ENCODE measurements at regions not wholly inside any gene's neighbourhood (a gene's known extent, or its start where the extent isn't known, plus 50 kb on each side); places are given as distances from the start of the nearest gene placed in this dataset.

DNA sequence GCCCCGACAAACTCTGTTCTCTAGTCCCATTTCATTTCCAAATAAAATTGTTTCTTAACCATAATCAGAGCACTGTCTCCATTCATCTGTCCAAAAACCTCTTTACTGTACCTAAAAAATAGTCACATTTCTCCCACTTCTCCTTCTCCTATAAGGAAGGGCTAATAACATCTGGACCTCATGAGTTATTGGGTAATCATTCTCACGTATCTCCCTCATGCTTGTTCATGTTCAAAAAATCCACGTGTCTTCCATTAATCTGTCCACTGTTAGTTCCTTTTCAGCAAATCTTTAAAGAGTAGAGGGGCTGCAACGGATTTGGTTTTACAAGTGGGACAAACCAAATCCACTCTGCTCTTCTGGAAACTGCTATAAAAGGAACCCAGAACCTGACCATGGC lies 1418.8 kb downstream of the MRPL39 start:
- H3K4me2 ChIP-seq (ENCODE audit: low read length): no peak overlapping the region
- no peaks in the 10 kb centered on the region for H3K36me3 ChIP-seq (ENCODE audit: control insufficient read depth in 1 of 2, insufficient read depth in 2 of 2, low read length in 2 of 2)
- no peak overlapping the region for H4K91ac ChIP-seq (ENCODE audit: low read depth, low read length)
- H3K4me1 ChIP-seq (ENCODE audit: control insufficient read depth in 1 of 2, insufficient read depth in 2 of 2, low read length in 2 of 2): no peaks in the 10 kb centered on the region
- no peak overlapping the region for H4K12ac ChIP-seq (ENCODE audit: low read depth, low read length)
- H2BK12ac ChIP-seq (ENCODE audit: low read length): no peak overlapping the region
- no peaks in the 10 kb centered on the region for H3K79me1 ChIP-seq (ENCODE audit: low read length)
- H2BK120ac ChIP-seq (ENCODE audit: insufficient read depth, low read length, poor library complexity): no peak overlapping the region
- no peak overlapping the region for H2BK5ac ChIP-seq (ENCODE audit: low read depth, low read length, poor library complexity)
- no peak overlapping the region for H3K23ac ChIP-seq (ENCODE audit: low read length)
- no peak overlapping the region for H3K14ac ChIP-seq (ENCODE audit: low read length)
- H3K4ac ChIP-seq (ENCODE audit: low read depth, low read length): no peak overlapping the region
- no peak overlapping the region for H2AFZ ChIP-seq (ENCODE audit: insufficient read depth, low read length, poor library complexity)
- H3K4me3 ChIP-seq (ENCODE audit: low read depth, low read length): no peak overlapping the region
- no peaks in the 10 kb centered on the region for H3K79me2 ChIP-seq (ENCODE audit: control insufficient read depth, insufficient read depth, low read length, poor library complexity)
- no CpG with 5 or more reads among the region's 4 CpGs for WGBS (ENCODE audit: extremely low coverage, insufficient coverage, insufficient read length)
- no peak overlapping the region for H3K27ac ChIP-seq (ENCODE audit: low read depth, low read length)
- H2AK5ac ChIP-seq (ENCODE audit: low read length): no peak overlapping the region
- no peaks in the 10 kb centered on the region for H3K27me3 ChIP-seq (ENCODE audit: insufficient read depth, low read length)
- no peak for DNase-seq
- H3K9ac ChIP-seq (ENCODE audit: low read length): no peak overlapping the region
- H3K18ac ChIP-seq (ENCODE audit: low read length): no peak overlapping the region
- no peak overlapping the region for H4K8ac ChIP-seq (ENCODE audit: low read depth, low read length)
- H3K9me3 ChIP-seq (ENCODE audit: insufficient read depth, low read depth, low read length): no peaks in the 10 kb centered on the region

DNA sequence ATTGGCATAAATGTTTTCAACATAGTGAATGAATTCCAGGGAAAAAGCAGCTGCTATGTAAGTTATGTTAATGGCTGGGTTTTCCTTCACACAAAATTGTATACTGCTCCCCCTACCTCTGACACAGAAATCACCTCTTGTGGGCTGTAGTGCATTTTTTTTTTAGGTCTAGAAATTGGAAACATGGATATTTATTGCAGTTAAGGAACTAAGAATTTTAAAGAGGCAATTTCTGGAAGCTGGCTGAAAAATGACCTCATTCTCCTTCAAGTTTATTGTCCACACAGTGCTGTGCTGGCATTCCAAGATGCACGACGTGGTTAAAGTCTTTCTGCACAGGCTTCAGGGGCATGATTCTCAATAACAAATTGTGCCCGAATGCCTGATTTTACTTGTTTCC lies 1424.2 kb downstream of the MRPL39 start:
- H2BK5ac ChIP-seq (ENCODE audit: low read depth, low read length, poor library complexity): no peak overlapping the region
- no peak overlapping the region for H3K9ac ChIP-seq (ENCODE audit: low read length)
- no peaks in the 10 kb centered on the region for H3K27me3 ChIP-seq (ENCODE audit: insufficient read depth, low read length)
- H3K4me1 ChIP-seq (ENCODE audit: control insufficient read depth in 1 of 2, insufficient read depth in 2 of 2, low read length in 2 of 2): no peaks in the 10 kb centered on the region
- DNase-seq: no peak
- H3K4me3 ChIP-seq (ENCODE audit: low read depth, low read length): no peak overlapping the region
- no peak overlapping the region for H3K23ac ChIP-seq (ENCODE audit: low read length)
- H4K8ac ChIP-seq (ENCODE audit: low read depth, low read length): no peak overlapping the region
- H3K79me2 ChIP-seq (ENCODE audit: control insufficient read depth, insufficient read depth, low read length, poor library complexity): no peaks in the 10 kb centered on the region
- WGBS (ENCODE audit: extremely low coverage, insufficient coverage, insufficient read length): no CpG with 5 or more reads among the region's 3 CpGs
- H3K79me1 ChIP-seq (ENCODE audit: low read length): no peaks in the 10 kb centered on the region
- no peak overlapping the region for H3K27ac ChIP-seq (ENCODE audit: low read depth, low read length)
- H3K18ac ChIP-seq (ENCODE audit: low read length): no peak overlapping the region
- H2AFZ ChIP-seq (ENCODE audit: insufficient read depth, low read length, poor library complexity): no peak overlapping the region
- no peaks in the 10 kb centered on the region for H3K9me3 ChIP-seq (ENCODE audit: insufficient read depth, low read depth, low read length)
- no peak overlapping the region for H2BK120ac ChIP-seq (ENCODE audit: insufficient read depth, low read length, poor library complexity)
- H3K4me2 ChIP-seq (ENCODE audit: low read length): no peak overlapping the region
- H3K4ac ChIP-seq (ENCODE audit: low read depth, low read length): no peak overlapping the region
- no peak overlapping the region for H2BK12ac ChIP-seq (ENCODE audit: low read length)
- no peak overlapping the region for H2AK5ac ChIP-seq (ENCODE audit: low read length)
- no peaks in the 10 kb centered on the region for H3K36me3 ChIP-seq (ENCODE audit: control insufficient read depth in 1 of 2, insufficient read depth in 2 of 2, low read length in 2 of 2)
- no peak overlapping the region for H4K12ac ChIP-seq (ENCODE audit: low read depth, low read length)
- H4K91ac ChIP-seq (ENCODE audit: low read depth, low read length): no peak overlapping the region
- no peak overlapping the region for H3K14ac ChIP-seq (ENCODE audit: low read length)

DNA sequence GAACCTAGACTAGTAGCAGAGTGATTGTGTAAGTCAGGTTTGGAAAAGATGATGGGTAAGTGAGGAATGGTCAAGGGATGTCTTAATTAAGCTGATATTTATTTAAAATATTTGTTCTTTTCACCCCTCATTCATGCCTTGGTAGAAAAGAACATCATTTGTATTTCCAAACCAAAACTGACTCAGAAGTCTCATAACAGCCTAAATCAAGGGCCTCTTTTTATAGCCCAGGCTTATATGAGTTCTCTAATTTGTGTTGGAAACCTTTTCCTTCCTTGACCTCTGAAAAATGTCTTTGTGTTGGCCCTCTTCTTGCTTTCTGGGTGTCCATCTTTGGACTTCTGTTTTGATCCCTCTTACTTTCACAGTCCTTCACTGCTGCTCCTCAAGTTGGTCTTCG lies 1428.2 kb downstream of the MRPL39 start:
- H3K9ac ChIP-seq (ENCODE audit: low read length): no peak overlapping the region
- H3K18ac ChIP-seq (ENCODE audit: low read length): no peak overlapping the region
- H3K36me3 ChIP-seq (ENCODE audit: control insufficient read depth in 1 of 2, insufficient read depth in 2 of 2, low read length in 2 of 2): no peaks in the 10 kb centered on the region
- no peak overlapping the region for H2BK120ac ChIP-seq (ENCODE audit: insufficient read depth, low read length, poor library complexity)
- no peak overlapping the region for H4K12ac ChIP-seq (ENCODE audit: low read depth, low read length)
- H3K4ac ChIP-seq (ENCODE audit: low read depth, low read length): no peak overlapping the region
- H2BK12ac ChIP-seq (ENCODE audit: low read length): no peak overlapping the region
- H3K4me3 ChIP-seq (ENCODE audit: low read depth, low read length): no peak overlapping the region
- WGBS (ENCODE audit: extremely low coverage, insufficient coverage, insufficient read length): no CpG with 5 or more reads among the region's 1 CpG
- H4K8ac ChIP-seq (ENCODE audit: low read depth, low read length): no peak overlapping the region
- no peak overlapping the region for H4K91ac ChIP-seq (ENCODE audit: low read depth, low read length)
- no peak overlapping the region for H3K27ac ChIP-seq (ENCODE audit: low read depth, low read length)
- H3K79me1 ChIP-seq (ENCODE audit: low read length): no peaks in the 10 kb centered on the region
- H2BK5ac ChIP-seq (ENCODE audit: low read depth, low read length, poor library complexity): no peak overlapping the region
- H3K14ac ChIP-seq (ENCODE audit: low read length): no peak overlapping the region
- no peaks in the 10 kb centered on the region for H3K27me3 ChIP-seq (ENCODE audit: insufficient read depth, low read length)
- no peaks in the 10 kb centered on the region for H3K4me1 ChIP-seq (ENCODE audit: control insufficient read depth in 1 of 2, insufficient read depth in 2 of 2, low read length in 2 of 2)
- no peak overlapping the region for H3K23ac ChIP-seq (ENCODE audit: low read length)
- H3K9me3 ChIP-seq (ENCODE audit: insufficient read depth, low read depth, low read length): no peaks in the 10 kb centered on the region
- no peak overlapping the region for H3K4me2 ChIP-seq (ENCODE audit: low read length)
- H2AFZ ChIP-seq (ENCODE audit: insufficient read depth, low read length, poor library complexity): no peak overlapping the region
- no peak overlapping the region for H2AK5ac ChIP-seq (ENCODE audit: low read length)
- DNase-seq: no peak
- no peaks in the 10 kb centered on the region for H3K79me2 ChIP-seq (ENCODE audit: control insufficient read depth, insufficient read depth, low read length, poor library complexity)

DNA sequence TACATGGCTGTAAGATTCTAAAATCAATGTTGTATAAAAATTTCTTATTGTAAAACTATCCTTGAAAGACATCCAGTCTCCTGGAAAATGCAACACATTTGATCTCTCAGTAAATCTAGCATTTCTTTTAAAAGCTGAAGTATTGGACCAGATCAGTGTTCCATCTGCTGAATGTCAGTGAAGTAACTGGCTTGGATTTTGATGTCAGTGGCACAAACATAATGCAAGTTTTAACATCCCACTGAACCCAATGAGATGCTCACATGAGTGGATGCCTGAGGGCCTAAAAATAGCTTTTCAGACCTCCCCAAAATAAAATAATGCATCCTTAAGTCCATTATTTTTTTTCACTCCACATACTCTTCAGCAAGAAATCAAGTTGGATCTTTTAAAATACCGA lies 1432.2 kb downstream of the MRPL39 start:
- Histone ChIP-seq H3K4ac (ENCODE audit: low read depth, low read length) (no peak overlapping the region), H3K79me2 (ENCODE audit: control insufficient read depth, insufficient read depth, low read length, poor library complexity) (no peaks in the 10 kb centered on the region), H2AFZ (ENCODE audit: insufficient read depth, low read length, poor library complexity) (no peak overlapping the region), H2BK12ac (ENCODE audit: low read length) (no peak overlapping the region), H3K9me3 (ENCODE audit: insufficient read depth, low read depth, low read length) (no peaks in the 10 kb centered on the region), H4K8ac (ENCODE audit: low read depth, low read length) (no peak overlapping the region), H4K12ac (ENCODE audit: low read depth, low read length) (no peak overlapping the region), H3K27me3 (ENCODE audit: insufficient read depth, low read length) (no peaks in the 10 kb centered on the region), H3K14ac (ENCODE audit: low read length) (no peak overlapping the region), H3K18ac (ENCODE audit: low read length) (no peak overlapping the region), H3K4me2 (ENCODE audit: low read length) (no peak overlapping the region), H3K4me3 (ENCODE audit: low read depth, low read length) (no peak overlapping the region), H2BK5ac (ENCODE audit: low read depth, low read length, poor library complexity) (no peak overlapping the region), H3K4me1 (ENCODE audit: control insufficient read depth in 1 of 2, insufficient read depth in 2 of 2, low read length in 2 of 2) (no peaks in the 10 kb centered on the region), H3K9ac (ENCODE audit: low read length) (no peak overlapping the region), H3K23ac (ENCODE audit: low read length) (no peak overlapping the region), H3K27ac (ENCODE audit: low read depth, low read length) (no peak overlapping the region), H2BK120ac (ENCODE audit: insufficient read depth, low read length, poor library complexity) (no peak overlapping the region), H2AK5ac (ENCODE audit: low read length) (no peak overlapping the region), H4K91ac (ENCODE audit: low read depth, low read length) (no peak overlapping the region), H3K36me3 (ENCODE audit: control insufficient read depth in 1 of 2, insufficient read depth in 2 of 2, low read length in 2 of 2) (no peaks in the 10 kb centered on the region), H3K79me1 (ENCODE audit: low read length) (no peaks in the 10 kb centered on the region)
- WGBS (ENCODE audit: extremely low coverage, insufficient coverage, insufficient read length): no CpG with 5 or more reads among the region's 1 CpG
- no peak for DNase-seq
